ENCODE measurements at regions not wholly inside any gene's neighbourhood (a gene's known extent, or its start where the extent isn't known, plus 50 kb on each side); places are given as distances from the start of the nearest gene placed in this dataset.

DNA sequence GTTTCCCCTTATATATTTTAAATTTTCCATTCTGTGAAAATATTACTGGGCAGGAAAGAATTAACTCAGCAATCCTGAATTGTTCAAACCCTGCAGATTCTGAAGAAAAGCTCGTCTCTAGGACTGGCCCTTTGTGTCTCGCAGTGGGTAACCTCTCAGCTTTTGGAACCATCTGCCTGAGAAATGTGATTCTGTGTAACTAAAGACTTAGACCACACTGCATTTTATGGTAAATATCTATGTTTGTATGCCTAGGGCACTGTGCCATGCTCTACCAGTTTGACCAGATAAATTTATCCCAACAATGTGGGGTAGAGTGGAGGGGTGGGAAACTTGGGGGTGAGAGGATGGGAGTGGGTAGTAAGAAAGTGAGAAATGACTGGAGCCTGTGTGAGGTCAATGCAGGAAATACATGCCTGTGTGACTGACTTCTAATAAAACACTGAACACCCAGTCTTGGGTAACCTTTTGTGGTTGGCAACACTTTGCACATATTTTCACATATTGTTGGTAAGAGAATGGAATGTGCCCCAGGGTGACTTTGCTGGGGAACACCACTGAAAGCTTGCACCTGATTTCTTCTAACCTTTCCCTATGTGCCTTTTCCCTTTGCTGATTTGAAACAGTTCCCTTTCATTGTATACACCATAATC lies 1181.9 kb downstream of the OLFM4 start:
- TF ChIP-seq, protein P1, sequence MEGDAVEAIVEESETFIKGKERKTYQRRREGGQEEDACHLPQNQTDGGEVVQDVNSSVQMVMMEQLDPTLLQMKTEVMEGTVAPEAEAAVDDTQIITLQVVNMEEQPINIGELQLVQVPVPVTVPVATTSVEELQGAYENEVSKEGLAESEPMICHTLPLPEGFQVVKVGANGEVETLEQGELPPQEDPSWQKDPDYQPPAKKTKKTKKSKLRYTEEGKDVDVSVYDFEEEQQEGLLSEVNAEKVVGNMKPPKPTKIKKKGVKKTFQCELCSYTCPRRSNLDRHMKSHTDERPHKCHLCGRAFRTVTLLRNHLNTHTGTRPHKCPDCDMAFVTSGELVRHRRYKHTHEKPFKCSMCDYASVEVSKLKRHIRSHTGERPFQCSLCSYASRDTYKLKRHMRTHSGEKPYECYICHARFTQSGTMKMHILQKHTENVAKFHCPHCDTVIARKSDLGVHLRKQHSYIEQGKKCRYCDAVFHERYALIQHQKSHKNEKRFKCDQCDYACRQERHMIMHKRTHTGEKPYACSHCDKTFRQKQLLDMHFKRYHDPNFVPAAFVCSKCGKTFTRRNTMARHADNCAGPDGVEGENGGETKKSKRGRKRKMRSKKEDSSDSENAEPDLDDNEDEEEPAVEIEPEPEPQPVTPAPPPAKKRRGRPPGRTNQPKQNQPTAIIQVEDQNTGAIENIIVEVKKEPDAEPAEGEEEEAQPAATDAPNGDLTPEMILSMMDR (IDR thresholded peaks at IDR 0.05): no peak
- TF ChIP-seq POLR2A (IDR thresholded peaks at IDR 0.05) (no peak), POLR2AphosphoS5 (IDR thresholded peaks at IDR 0.05) (no peak)

All from stomach (tissue), 4 donors.